GM19238 (cell line): ENCODE measurements at regions not wholly inside any gene's neighbourhood (a gene's known extent, or its start where the extent isn't known, plus 50 kb on each side); places are given as distances from the start of the nearest gene placed in this dataset.
"Not testable (repeated sequence)": the region's sequence is repeated elsewhere in the genome, so short reads cannot be mapped to it uniquely, and the experiment has no call there.

Source experiments
- DNase-seq: peaks from one replicate; pipeline ENCODE4 v3.0.0; 2011; ENCODE audit warnings: low spot score; ENCODE audit not compliant: insufficient read length

DNA sequence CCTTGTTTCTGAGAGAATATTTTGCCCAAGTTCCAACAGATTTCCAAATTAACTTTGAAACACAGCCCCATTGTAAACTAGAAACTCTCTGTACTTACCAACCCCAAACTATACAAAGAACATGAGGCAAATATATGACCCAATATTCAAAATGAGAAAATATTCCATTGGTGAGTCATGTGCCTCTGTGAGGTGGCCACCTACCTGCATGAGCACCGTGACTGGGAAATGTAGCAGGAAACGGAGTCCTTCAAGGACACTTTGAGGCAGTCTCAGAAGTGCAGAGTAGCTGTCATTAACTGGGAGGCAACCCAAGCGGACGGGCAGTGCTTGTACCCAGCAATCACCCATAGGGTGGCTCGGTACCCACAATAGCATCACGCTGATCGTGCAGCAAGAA is 335.5 kb upstream of the NOX3 start:
- no peak for DNase-seq

DNA sequence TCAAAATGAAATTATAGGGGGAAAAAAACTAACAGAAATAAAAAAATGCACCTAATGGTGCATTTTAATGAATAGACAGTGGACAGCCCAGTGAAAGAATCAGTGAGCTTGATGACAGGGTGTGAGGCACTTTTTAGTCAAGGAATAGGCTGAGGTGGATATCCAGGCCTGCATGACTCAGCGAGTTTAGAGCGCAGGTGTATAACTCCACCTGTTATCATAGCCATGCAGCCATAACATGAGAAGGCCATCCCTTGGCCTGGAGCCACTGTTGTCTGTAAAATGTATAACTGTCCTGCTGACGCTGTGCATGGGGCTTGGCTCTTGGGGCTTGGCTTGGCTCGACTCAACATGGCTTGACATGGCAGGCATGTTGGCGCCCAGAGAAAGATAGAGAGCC is 331.5 kb upstream of the NOX3 start:
- DNase-seq: no peak

DNA sequence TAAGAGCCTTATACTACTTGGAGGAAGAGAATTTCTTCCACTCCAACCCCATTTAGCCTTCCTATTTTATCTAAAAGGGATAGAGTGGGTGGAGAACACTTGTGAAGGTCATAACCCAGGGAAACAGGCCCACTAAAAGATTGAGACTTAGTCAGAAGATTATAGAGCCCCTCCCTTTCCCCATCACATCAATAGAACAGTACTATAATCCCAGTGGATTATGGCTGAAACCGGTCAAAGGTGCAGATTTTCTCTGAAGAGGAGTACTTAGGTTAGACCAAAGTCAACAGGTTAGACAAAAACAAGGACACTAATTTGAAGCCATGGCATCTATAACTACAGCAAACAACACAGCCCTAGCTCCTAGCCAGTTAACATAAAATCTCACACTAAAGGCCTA is 330.9 kb upstream of the NOX3 start:
- no peak for DNase-seq

DNA sequence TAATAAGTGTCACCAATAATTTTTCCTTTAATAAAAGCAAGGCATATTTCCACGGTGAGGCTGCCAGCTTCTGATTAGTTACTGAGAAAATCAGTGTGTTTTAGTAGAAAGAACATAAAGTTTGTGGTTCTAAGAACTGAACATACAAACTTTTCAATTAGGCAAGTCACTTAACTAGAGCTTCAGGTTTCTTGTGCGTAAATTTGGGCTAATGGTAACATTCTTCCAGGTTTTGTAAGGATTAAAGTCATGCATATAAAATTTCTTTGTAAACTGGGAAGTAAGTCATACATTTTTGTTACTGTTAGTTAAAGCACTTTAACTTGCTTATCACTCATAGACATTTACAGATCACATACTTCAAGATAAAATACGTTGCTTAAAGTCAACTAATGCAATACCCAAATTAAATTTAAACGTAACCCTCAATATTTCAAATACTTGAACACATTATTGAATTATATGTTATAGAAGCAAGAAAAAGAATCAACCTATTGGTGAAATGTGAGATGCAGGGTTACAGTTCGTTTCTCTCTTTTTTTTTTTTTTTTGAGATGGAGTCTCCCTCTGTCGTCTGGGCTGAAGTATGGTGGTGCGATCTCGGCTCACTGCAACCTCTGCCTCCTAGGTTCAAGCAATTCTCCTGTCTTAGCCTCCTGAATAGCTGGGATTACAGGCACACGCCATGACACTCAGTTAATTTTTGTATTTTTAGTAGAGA is 327.3 kb upstream of the NOX3 start:
- no peak for DNase-seq

DNA sequence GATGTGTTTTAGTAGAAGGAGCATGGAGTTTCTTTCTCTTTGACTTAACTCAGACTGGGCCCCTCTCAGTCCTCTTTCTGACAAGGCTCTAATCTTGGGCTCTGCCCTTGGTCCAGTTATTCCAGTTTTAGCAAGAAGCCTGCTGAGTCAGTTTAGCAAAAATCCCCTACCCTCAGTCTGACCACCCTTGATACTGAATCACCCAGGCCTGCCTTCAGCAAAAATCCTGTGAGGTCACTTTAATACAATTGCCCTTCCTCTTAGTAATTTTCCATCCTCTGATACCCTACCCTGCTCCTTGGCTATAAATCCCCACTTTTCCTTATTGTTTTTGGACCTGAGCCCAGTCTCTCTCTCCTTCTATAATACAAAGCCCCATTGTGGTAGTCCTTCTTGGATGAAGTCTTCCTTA is 326.7 kb upstream of the NOX3 start:
- DNase-seq: no peak

DNA sequence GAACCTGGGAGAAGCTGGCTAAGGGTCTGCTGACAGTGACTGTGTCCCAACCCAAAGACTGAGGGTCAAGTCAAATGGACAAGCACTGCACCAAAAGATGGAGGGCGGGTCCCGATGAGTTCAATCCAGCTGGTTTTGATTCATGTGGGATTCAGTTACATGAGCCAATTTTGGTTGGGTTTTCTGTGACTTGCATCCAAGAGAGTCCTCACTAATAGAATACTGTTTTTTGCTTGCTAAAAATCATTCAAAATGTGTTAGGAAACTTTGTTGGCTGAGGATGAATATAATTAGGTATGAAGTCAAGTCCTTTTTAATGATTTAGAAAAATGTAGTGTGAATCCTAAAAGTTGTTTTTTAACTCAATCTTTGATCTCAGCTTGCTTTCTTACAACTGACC is 323.8 kb upstream of the NOX3 start:
- DNase-seq: no peak

DNA sequence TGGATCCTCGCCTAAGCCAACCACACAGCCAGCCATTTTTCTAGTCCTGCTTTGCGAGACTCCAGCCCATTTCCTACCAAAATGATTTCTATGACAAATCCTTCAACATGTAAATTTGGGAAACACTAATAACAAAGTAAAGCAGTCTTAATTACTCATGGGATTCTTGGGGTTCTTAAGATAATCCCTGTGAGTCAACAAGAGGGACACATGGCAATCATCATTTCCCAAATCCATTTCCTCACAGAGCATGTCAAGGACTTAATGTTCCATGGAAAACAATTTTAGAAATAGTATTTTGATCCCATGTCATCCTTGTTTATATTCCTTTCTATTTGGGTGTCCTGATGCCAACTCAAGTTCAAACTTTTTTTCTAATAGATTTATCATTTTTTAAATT is 322.7 kb upstream of the NOX3 start:
- no peak for DNase-seq

DNA sequence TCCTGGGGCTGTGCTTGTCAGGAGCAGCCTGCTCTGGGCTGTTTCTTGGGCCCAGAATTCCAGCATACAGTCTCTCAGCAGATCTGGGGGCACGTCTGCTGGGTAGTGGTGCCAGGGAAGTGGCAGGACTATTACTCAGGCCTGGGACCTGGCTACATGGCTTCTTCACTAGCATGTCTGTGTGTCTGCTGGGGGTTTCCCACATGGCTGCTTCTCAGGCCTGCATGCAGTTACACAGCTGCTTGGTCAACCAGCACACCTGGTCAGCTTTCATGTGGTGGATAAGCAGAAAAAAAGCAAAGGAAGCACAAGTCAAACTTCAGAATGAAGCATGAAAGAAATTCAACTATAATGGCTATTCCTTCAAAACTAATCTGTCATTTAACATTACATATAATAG is 316.2 kb upstream of the NOX3 start:
- no peak for DNase-seq

DNA sequence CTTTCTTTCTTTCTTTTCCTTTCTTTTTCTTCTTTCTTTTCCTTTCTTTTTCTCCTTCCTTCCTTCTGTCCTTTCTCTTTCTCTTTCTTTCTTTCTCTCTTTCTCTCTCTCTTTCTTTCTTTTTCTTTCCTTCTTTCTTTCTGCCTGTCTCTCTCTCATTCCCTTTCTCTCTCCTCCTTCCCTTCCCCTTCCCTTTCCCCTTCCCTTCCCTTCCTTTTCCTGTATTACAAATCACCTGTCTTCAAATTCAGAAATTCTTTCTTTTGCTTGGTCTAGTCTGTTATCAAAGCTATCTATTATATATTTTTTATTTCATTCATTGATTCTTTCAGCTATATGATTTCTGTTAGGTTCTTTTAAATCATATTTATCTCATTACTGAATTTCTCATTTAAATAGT is 315.2 kb upstream of the NOX3 start:
- DNase-seq: no peak

DNA sequence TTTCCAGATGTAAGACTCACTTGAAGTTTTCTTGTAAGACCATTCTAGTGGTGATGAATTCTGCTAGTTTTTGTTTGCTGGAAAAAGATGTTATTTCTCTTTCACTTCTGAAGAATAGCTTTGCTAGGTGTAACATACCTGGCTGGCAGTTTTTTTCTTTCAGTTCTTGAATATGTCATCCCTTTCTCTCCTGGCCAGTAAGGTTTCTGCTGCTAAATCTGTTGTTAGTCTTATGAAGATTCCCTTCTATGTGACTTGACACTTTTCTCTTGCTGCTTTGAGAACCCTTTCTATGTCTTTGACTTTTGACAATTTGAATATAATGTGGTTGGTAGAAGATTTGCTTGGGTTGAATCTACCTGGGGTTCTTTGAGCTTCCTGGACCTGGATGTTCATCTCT is 314.7 kb upstream of the NOX3 start:
- DNase-seq: no peak

DNA sequence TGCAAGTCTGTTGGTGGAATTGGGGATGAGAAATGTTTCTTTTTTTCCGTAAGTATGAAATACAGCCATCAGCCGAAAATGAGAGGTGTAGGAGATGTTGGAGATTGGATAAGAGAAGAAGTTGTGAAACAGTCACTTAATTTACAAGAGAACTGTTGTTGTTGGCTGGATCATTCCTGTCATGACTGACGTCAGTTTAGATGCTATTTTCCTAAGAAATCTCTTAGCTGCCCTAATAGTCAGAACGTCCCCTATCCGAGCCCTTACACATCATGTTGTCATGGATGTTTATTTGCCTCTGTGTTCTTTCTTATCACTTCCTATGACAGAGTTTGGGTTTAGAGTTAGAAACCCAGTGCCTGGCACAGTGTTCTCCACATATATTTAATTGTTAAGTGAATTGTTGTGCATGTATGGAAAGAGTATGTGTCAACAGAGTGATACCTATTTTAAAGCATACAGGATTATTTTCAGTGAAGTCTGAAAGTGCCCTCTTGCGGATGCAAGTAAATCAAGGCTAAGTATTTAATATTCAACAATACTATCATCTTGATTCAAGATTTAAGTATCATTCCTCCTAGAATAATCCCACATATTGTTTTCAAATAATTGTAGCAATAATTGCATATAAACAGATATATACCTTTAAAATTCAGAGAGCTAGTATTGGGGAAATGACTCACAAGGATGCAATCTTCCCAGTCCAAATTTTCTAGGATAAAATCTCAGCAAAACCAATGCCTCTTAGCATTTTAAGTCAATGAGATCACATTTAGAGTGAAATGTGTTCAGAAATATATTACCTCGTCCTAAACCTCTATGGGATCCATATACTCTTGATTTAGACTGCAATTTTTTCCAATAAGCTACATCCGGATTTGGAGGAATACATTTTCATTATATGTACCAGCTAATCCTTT is 309.9 kb upstream of the NOX3 start:
- no peak for DNase-seq

DNA sequence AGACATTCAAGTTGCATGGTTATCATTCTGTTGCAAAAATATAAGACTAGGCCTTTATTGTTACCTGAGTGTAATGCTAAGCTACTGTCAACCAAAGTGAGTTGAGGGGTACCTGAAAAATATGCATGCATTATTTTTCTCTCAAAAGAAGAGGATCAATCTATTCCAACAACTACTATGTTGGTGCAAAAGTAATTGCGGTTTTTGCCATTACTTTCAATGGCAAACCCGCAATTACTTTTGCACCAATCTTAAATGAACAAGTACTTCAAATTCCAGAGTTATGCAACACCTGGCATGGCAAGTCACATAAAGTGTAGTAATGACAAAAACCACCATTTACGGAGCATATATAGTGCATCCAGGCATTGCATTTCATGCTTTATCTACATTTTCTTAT is 307.0 kb upstream of the NOX3 start:
- no peak for DNase-seq

DNA sequence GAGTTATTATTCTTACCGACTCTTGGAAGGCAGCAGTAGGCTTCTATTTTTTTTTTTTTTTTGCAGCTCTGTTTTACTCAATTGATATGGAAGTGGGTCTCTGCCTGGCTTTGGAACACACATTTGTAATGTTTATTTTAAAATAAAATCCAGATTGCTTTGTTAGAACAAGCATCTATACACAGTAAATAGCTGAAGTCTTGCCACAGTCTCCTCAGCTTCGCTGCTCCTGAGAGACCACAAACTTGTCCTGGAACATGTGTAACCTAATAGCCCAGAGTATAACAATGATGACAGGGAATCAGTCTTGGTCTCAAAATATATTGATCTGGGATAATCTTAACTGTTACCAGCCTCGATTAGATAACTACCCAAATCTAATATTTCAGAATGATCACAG is 299.8 kb upstream of the NOX3 start:
- no peak for DNase-seq

DNA sequence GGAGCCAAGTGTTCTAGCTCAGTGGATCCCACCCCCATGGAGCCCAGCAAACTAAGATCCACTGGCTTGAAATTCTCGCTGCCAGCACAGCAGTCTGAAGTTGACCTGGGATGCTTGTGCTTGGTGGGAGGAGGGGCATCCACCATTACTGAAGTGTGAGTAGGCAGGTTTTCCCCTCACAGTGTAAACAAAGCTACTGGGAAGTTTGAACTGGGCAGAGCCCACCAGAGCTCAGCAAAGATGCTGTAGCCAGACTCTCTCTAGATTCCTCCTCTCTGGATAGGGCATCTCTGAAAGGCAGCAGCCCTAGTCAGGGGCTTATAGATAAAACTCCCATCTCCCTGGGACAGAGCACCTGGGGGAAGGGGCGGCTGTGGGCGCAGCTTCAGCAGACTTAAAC is 293.1 kb upstream of the NOX3 start:
- DNase-seq: not testable (repeated sequence)

DNA sequence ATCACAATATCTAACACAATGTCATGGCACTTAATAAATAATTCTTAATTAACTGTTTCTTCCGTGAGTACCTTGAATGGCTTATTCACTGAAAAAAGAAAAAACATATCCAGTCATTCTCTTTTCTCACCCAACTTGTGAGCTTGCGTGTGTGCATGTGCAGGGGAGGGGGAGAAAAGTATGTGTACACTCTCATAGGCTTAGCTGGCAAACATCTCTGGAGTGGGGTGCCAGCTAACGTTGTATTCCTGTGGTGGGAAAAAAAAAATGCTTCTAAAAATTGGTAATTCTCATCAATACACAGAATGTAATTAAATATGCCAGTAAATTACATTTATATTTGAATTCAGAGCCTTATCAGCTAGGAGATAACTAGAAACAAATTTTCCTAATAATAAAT is 291.9 kb upstream of the NOX3 start:
- no peak for DNase-seq

DNA sequence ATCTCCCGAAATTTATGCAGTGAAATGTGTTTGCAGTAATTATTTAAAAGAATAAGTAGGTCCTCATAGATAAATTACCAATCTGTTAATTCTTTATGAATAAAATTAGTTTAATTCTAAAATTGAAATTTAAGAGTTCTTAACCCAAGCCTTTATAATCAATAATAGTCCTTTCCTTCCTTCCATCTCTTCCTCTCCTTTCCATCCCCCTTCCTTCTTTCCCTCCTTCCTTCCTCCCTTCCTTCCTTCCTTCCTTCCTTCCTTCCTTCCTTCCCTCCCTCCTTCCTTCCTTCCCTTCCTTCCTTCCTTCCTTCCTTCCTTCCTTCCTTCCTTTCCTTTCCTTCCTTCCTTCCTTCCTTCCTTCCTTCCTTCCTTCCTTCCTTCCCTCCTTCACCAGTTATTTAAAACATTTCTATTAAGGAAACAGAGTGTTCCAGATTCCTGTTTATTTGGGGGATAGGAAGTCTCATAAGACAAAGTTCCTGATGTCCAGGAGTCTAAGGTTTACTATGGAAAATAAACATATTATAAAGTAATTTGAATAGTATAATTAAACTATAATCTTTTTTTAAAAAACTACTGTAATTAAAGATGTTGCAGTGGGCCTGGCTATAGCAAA is 285.3 kb upstream of the NOX3 start:
- no peak for DNase-seq

DNA sequence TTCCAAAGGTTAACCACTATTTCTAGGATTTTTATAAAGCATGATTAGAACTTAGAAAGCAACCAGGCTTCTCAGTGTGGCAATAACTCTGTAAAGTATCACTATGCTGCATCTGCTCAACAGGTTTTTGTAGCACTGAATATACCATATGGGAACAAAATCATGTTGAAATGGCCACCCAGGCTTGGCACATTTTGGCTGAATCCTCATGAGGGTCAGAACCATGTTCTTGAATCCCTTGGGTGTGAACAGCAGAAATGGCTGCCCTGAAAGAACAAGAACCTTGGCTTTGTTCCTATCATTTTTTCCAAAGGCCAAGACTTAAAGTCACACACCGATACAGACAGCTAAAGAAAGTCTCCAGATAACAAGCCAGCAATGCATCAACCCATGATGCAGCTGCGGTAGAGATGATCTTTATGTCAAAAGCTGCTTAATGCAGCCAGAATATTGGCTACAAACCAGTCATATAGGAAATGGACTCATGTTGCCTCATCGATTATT is 283.0 kb upstream of the NOX3 start:
- DNase-seq: no peak

DNA sequence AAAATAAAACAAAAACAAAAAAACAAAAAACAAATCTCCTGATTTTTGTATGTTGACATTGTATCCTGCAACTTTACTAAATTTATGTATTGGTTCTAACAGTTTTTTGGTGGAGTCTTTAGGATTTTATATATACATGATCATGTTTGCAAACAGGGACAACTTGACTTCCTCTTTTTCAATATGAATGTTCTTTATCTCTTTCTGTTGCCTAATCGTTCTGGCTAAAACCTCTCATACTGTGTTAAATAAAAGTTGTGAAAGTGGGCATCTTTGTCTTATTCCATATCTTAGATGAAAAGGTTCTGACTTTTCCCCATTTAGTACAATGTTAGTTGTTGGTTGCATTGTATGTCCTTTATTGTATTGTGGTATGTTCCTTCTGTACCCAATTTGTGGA is 261.7 kb upstream of the NOX3 start:
- no peak for DNase-seq

DNA sequence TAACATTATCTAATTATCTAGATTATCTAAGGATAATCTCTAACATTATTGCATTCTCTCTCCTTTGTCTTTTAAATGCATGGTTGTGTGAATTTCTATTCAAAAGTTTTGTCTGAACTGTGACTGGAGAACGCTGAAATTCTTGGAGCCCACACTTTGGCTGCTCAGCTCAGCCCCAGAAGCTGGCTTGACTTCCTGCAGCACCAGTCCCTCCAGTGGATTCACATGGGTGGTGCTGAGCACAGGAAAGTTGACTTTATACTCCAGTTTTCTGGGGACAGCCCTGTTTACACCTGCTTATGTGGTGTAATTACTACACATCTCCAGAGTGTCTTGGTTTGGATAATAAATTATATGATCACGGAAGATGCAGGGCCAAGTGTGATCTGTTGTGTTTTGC is 255.1 kb upstream of the NOX3 start:
- no peak for DNase-seq

DNA sequence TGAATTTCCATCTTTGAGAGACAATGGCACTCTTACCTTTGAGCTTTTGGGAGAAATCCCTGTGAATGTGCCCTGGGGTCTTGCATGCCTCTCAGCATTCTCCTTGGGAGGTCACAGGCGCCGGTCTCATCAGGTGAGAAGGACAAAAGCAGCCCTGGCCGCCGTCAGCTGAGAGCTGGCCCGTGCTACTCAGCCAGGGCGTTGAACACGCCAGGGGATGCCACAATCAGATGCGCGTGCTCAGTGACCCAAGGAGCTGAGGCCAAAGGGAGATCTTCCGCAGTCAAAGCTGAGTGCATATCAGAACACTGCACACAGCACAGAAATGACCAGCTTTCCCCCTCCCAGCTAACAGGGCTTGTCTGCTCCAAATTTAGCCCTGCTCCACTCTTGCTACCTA is 253.6 kb upstream of the NOX3 start:
- no peak for DNase-seq

DNA sequence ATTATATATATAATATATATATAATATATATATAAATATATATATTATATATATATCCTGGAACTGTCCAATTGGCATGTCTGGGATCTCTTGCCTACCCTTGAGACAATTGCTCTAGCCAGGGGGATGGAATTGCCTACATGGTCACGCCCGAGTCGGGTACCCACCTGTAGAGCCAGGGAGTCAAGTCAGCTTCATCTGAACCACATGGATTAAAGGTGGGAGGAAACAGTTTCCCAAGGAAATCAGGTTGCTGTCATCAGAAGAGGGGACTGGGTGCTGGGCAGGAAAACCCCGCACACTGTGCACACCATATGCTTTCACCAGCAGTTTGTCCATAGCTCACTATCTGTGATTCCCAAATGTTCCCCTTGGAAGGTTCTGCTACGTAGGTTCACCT is 252.5 kb upstream of the NOX3 start:
- no peak for DNase-seq

DNA sequence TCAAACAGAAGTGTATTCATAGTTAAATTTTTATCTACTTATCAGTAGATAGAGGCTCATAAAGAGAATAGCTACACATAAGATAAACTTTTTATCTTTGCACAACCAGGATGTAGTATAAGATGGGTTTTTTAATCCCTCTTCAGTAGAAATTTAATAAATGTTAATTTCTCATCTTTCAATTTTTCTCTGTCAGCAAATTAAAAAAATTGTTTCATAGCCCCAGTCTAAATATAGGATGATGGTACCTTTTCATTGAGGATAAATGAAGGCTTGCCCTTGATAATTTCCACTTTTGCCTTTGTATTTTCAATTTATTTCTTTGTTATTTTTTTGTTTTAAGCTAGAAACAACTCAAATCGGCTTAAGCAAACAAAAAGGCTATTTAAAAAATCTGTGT is 251.2 kb upstream of the NOX3 start:
- no peak for DNase-seq
